GM23338 (cell line): ENCODE measurements at regions not wholly inside any gene's neighbourhood (a gene's known extent, or its start where the extent isn't known, plus 50 kb on each side); places are given as distances from the start of the nearest gene placed in this dataset.
"Not testable (repeated sequence)": the region's sequence is repeated elsewhere in the genome, so short reads cannot be mapped to it uniquely, and the experiment has no call there.

Experiments used
- ATAC-seq: fragments of 200-7000 bp; cut with Tn5 transposase; 3 replicates; pipeline ENCODE4 v1.9.1; 2020
- DNase-seq: peaks from one replicate; pipeline ENCODE4 v3.0.0-alpha.2; 2015; ENCODE audit warnings: low spot score
- H2AFZ ChIP-seq: fragments of 200-600 bp; sonication (generic); 2 replicates; pipeline ENCODE4 v1.8.0; 2016; ENCODE audit warnings: antibody characterized with exemption, mild to moderate bottlenecking, moderate library complexity
- H3F3A ChIP-seq: fragments of 200-600 bp; sonication (generic); replicated peaks from 2 replicates; pipeline ENCODE4 v1.8.0; 2017; ENCODE audit warnings: antibody characterized with exemption, mixed run types, low read depth
- H3K27ac ChIP-seq: fragments of 200-600 bp; sonication (generic); 2 replicates; pipeline ENCODE4 v1.6.1; 2016; ENCODE audit warnings: low read depth
- H3K27me3 ChIP-seq: fragments of 200-600 bp; sonication (generic); 2 replicates; pipeline ENCODE4 v1.8.0; 2016; ENCODE audit warnings: mild to moderate bottlenecking, mixed run types, moderate library complexity; ENCODE audit not compliant: insufficient read depth
- H3K36me3 ChIP-seq: fragments of 200-600 bp; sonication (generic); 2 replicates; pipeline ENCODE4 v1.8.0; 2016; ENCODE audit warnings: mild to moderate bottlenecking; ENCODE audit not compliant: insufficient read depth
- H3K4me1 ChIP-seq: fragments of 200-600 bp; sonication (generic); 2 replicates; pipeline ENCODE4 v1.8.0; 2016; ENCODE audit warnings: mild to moderate bottlenecking, moderate library complexity; ENCODE audit not compliant: insufficient read depth
- H3K4me2 ChIP-seq: fragments of 200-600 bp; sonication (generic); 2 replicates; pipeline ENCODE4 v1.7.1; 2017; ENCODE audit warnings: mixed run types
- H3K4me3 ChIP-seq: fragments of 200-600 bp; sonication (generic); 2 replicates; pipeline ENCODE4 v1.6.1; 2016; ENCODE audit warnings: mixed run types
- H3K79me2 ChIP-seq: fragments of 200-600 bp; sonication (generic); replicated peaks from 2 replicates; pipeline ENCODE4 v1.8.0; 2017; ENCODE audit warnings: mild to moderate bottlenecking; ENCODE audit not compliant: insufficient read depth
- H3K9me2 ChIP-seq: fragments of 200-600 bp; sonication (generic); 2 replicates; pipeline ENCODE4 v1.8.0; 2017; ENCODE audit not compliant: insufficient read depth
- H4K20me1 ChIP-seq: fragments of 200-600 bp; sonication (generic); replicated peaks from 2 replicates; pipeline ENCODE4 v1.8.0; 2017; ENCODE audit warnings: mild to moderate bottlenecking; ENCODE audit not compliant: insufficient read depth
- H3K27ac Mint-ChIP-seq: 2 replicates; pipeline ENCODE4 v1.8.0; 2020; ENCODE audit warnings: inconsistent platforms, mild to moderate bottlenecking, moderate library complexity, mixed read lengths
- H3K27me3 Mint-ChIP-seq: 3 replicates; pipeline ENCODE4 v1.8.0; 2022; ENCODE audit warnings: low read depth, mild to moderate bottlenecking, moderate library complexity, mixed read lengths, inconsistent platforms; ENCODE audit not compliant: insufficient read depth, poor library complexity
- H3K36me3 Mint-ChIP-seq: 3 replicates; pipeline ENCODE4 v1.8.0; 2021; ENCODE audit warnings: low read depth, mild to moderate bottlenecking, inconsistent platforms, moderate library complexity, mixed read lengths
- H3K4me1 Mint-ChIP-seq: 3 replicates; pipeline ENCODE4 v1.8.0; 2020; ENCODE audit warnings: mild to moderate bottlenecking, inconsistent platforms, mixed read lengths
- H3K4me3 Mint-ChIP-seq: 3 replicates; pipeline ENCODE4 v1.8.0; 2021; ENCODE audit warnings: moderate library complexity, mild to moderate bottlenecking, inconsistent platforms, mixed read lengths
- H3K9me3 Mint-ChIP-seq: 3 replicates; pipeline ENCODE4 v1.8.0; 2020; ENCODE audit warnings: moderate library complexity, mild to moderate bottlenecking, inconsistent platforms, mixed read lengths
- CREB1 ChIP-seq: fragments of 250-450 bp; sonication (Bioruptor Pico); IDR thresholded peaks from 2 replicates; pipeline ENCODE4 v1.5.0; 2020; ENCODE audit warnings: low read depth, mild to moderate bottlenecking, moderate library complexity
- JUNB ChIP-seq: IDR thresholded peaks from one replicate; pipeline ENCODE4 v1.6.1; 2016; ENCODE audit warnings: antibody characterized with exemption; ENCODE audit not compliant: unreplicated experiment
- POLR2AphosphoS5 ChIP-seq: IDR thresholded peaks from 2 replicates; pipeline ENCODE4 v1.6.1; 2016; ENCODE audit warnings: antibody characterized with exemption, low read depth
- TF ChIP-seq, protein P1 (sequence below): IDR thresholded peaks from 2 replicates; pipeline ENCODE4 v1.6.1; 2016; ENCODE audit warnings: antibody characterized with exemption

DNA sequence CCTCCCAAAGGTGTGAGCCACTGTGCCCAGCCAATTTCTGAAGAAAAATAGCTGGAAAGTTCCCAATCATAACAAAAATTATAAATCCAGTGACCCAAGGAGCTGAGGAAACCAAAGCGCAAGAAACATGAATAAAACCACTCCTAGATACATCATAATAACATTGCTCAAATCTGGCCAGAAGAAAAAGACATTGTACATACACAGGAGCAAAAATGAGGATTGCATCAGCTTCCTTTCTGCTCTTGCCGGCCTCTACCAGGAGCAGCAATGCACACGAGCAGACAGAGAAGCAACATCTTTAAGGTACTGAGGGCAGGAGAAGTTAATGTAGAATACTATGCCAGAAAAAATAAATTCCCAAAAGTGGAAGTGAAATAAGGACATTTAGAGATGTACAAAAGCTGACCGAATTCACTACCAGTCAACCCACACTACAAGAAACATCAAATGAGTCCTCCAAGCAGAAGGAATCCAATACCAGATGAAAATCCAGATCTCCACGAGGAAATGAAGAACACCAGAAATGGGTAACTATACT lies 127.0 kb upstream of the NBPF11 start:
- H3K9me2 ChIP-seq, H3F3A ChIP-seq, H3K27ac ChIP-seq, H4K20me1 ChIP-seq, H3K36me3 Mint-ChIP-seq, H2AFZ ChIP-seq, H3K9me3 Mint-ChIP-seq, H3K27me3 ChIP-seq, H3K27ac Mint-ChIP-seq, H3K36me3 ChIP-seq, H3K4me3 ChIP-seq, ATAC-seq, H3K79me2 ChIP-seq, DNase-seq: not testable (repeated sequence)
- Mint-ChIP-seq H3K27me3 (peaks cover 13% of the 10 kb centered on the region), H3K4me3 (peak overlapping the region; percentile 83), H3K4me1 (peaks cover 30% of the 10 kb centered on the region)
- peak overlapping the region; percentile 79 for H3K4me2 ChIP-seq
- peaks cover 25% of the 10 kb centered on the region for H3K4me1 ChIP-seq

DNA sequence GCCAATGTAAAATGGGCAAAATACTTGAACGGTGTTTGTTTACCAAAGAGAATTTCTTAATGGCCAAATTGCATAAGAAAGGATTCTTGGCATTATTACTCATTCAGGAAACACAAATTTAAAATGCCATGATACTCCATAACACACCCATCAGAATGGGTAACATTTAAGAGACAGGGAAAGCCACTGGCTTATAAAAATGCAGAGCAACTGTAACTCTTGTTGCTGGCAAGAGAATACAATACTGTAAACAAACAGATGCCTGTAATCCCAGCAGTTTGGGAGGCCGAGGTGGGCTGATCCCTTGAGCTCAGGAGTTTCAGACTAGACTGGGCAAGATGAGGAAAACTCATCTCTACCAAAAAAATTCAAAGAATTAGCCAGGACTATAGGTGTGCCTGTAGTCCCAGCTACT lies 125.8 kb upstream of the NBPF11 start:
- not testable (repeated sequence) for H3F3A ChIP-seq, ATAC-seq, H3K4me3 Mint-ChIP-seq, H3K36me3 Mint-ChIP-seq, H3K9me2 ChIP-seq, H3K36me3 ChIP-seq, H3K27me3 ChIP-seq, H3K9me3 Mint-ChIP-seq, DNase-seq, H3K27ac ChIP-seq, H3K4me3 ChIP-seq, H4K20me1 ChIP-seq, H3K27ac Mint-ChIP-seq, H3K79me2 ChIP-seq
- peaks cover 30% of the 10 kb centered on the region for H3K4me1 Mint-ChIP-seq
- peaks cover 25% of the 10 kb centered on the region for H3K4me1 ChIP-seq
- peaks cover 13% of the 10 kb centered on the region for H3K27me3 Mint-ChIP-seq
- H2AFZ ChIP-seq = peak overlapping the region; percentile 75; the same call in 1 of the 2 replicates
- H3K4me2 ChIP-seq = peak overlapping the region; percentile 22

DNA sequence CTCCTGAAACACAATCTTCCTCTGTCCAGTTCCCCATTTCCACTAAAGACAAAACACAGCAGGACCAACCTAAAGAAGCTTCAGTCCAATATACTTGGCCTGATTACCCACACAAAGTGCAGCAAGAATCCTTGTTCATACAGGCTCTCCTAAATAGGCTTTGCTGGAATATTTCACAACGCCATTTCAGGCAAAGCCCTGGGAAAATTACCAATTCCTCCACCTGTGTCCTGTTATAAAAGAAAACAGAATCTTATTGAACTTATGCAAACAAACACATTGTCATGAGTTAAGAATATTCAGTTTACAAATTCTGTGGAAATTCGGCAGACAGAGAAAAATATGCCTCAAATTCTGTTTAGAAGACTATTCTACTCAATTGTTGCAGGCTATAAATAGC lies 115.0 kb upstream of the NBPF11 start:
- H3K9me2 ChIP-seq, H3K4me3 ChIP-seq, H3K36me3 ChIP-seq, H3K4me3 Mint-ChIP-seq, H3K36me3 Mint-ChIP-seq, H2AFZ ChIP-seq, H3F3A ChIP-seq, H3K27ac ChIP-seq, H3K27me3 ChIP-seq, H3K27ac Mint-ChIP-seq, H3K79me2 ChIP-seq, ATAC-seq, H3K9me3 Mint-ChIP-seq, H4K20me1 ChIP-seq, DNase-seq: not testable (repeated sequence)
- Mint-ChIP-seq H3K27me3 (peaks cover 23% of the 10 kb centered on the region), H3K4me1 (peaks cover 22% of the 10 kb centered on the region)
- peaks cover 18% of the 10 kb centered on the region for H3K4me1 ChIP-seq
- H3K4me2 ChIP-seq = peak overlapping the region; percentile 11; the same call in 1 of the 2 replicates

DNA sequence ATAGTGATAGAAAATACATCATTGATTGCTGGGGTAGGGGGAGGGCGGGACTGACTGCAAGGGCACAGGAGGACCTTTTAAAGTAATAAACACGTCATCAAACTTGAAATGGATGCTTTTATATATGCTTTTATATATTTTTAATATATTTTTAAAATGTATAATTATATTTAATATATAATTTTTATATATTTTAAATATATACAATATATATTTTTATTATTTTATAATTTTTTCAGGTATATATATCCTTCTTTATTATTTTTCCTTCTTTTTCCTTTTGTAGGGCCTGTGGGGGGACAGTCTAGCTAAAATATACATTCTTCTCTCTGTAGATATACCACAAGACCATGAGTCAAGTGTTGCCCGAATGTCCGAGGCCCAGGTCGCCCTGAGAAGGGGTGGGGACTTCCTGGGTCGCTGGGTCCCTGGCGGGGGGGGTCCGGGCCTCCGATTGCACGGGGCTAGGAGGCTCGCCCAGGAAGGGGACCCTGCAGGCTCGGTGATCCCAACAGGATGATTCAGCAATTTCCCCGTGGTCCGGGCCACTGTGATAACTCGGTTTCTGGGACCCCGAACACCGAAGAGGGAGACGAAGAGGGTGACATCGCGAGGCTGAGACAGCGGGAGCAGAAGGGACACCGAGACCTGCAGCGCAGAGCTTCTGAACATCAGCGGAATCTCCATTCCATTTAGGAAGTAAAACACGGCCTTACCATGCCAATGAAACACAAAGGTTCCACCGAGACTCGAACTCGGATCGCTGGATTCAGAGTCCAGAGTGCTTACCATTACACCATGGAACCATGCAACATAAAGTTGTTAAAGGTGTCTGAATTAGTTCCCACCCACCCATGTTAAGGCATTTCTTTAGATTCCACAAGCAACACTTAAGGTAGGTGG lies 112.5 kb upstream of the NBPF11 start:
- peak overlapping the region; percentile 91 for H3K27ac ChIP-seq
- peak overlapping the region; percentile 100 for H3K27ac Mint-ChIP-seq
- peaks cover 18% of the 10 kb centered on the region for H3K4me1 ChIP-seq
- no peak overlapping the region; the same call in 1 of the 2 replicates for H2AFZ ChIP-seq
- peak overlapping the region; percentile 78 for H3K4me2 ChIP-seq
- no peaks in the 10 kb centered on the region for H3K79me2 ChIP-seq
- H3K36me3 ChIP-seq = no peaks in the 10 kb centered on the region
- H3K9me2 ChIP-seq = no peaks in the 10 kb centered on the region
- ATAC-seq = peak; percentile 70
- H3K9me3 Mint-ChIP-seq = peaks cover 6% of the 10 kb centered on the region; the same call in 1 of the 3 replicates
- peaks cover 24% of the 10 kb centered on the region for H3K4me1 Mint-ChIP-seq
- TF ChIP-seq, protein P1, sequence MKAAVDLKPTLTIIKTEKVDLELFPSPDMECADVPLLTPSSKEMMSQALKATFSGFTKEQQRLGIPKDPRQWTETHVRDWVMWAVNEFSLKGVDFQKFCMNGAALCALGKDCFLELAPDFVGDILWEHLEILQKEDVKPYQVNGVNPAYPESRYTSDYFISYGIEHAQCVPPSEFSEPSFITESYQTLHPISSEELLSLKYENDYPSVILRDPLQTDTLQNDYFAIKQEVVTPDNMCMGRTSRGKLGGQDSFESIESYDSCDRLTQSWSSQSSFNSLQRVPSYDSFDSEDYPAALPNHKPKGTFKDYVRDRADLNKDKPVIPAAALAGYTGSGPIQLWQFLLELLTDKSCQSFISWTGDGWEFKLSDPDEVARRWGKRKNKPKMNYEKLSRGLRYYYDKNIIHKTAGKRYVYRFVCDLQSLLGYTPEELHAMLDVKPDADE = no peak
- peak; percentile 35 for TF ChIP-seq POLR2AphosphoS5
- peak; percentile 6; the same call in 1 of the 2 replicates for TF ChIP-seq CREB1
- no peak for TF ChIP-seq JUNB
- H3K4me3 ChIP-seq = peak overlapping the region; percentile 55
- H4K20me1 ChIP-seq = no peaks in the 10 kb centered on the region
- no peaks in the 10 kb centered on the region for H3K27me3 ChIP-seq
- H3F3A ChIP-seq = peaks cover 5% of the 10 kb centered on the region; the same call in 1 of the 2 replicates
- DNase-seq = peak; percentile 95
- H3K4me3 Mint-ChIP-seq = peak overlapping the region; percentile 87
- no peaks in the 10 kb centered on the region; the same call in 2 of the 3 replicates for H3K36me3 Mint-ChIP-seq
- H3K27me3 Mint-ChIP-seq = peaks cover 26% of the 10 kb centered on the region
